Panc1 (cell line): ENCODE measurements at regions not wholly inside any gene's neighbourhood (a gene's known extent, or its start where the extent isn't known, plus 50 kb on each side); places are given as distances from the start of the nearest gene placed in this dataset.

ENCODE experiments used
- ATAC-seq: fragments of 200-7000 bp; cut with Tn5 transposase; 2 replicates; pipeline ENCODE4 v1.9.1; 2020; ENCODE audit warnings: mild to moderate bottlenecking, moderate library complexity
- BruUV-seq: library from RNA; stranded (reverse); fragments of 400-500 nt; replicated peaks from 2 replicates; lab custom pipeline; 2021; lab: Mats Ljungman, UMichigan
- CTCF ChIA-PET: fragments of 300-600 bp; sonication (Branson Sonifier 250); formaldehyde crosslinking; loops from one replicate; lab custom pipeline; 2022; ENCODE audit warnings: antibody characterized with exemption; lab: Charles Lee
- POLR2A ChIA-PET: fragments of 300-600 bp; sonication (Branson Sonifier 250); formaldehyde crosslinking; loops from one replicate; lab custom pipeline; 2022; ENCODE audit warnings: antibody characterized with exemption; lab: Charles Lee
- DNase-seq: peaks from one replicate; pipeline ENCODE4 v3.0.0-alpha.2; 2010; ENCODE audit warnings: low read depth, low spot score
- H3K27ac ChIP-seq: 2 replicates; pipeline ENCODE4 v1.5.1; 2011; ENCODE audit warnings: mild to moderate bottlenecking, low read length, inconsistent platforms
- H3K27me3 ChIP-seq: fragments of 200-500 bp; sonication (Bioruptor generic); 2 replicates; pipeline ENCODE4 v1.6.0; 2014; ENCODE audit warnings: low read length, inconsistent platforms; ENCODE audit not compliant: control insufficient read depth, insufficient read depth
- H3K36me3 ChIP-seq: fragments of 200-500 bp; sonication (Bioruptor generic); 2 replicates; pipeline ENCODE4 v1.5.1; 2014; ENCODE audit warnings: inconsistent platforms, mild to moderate bottlenecking, low read length, moderate library complexity; ENCODE audit not compliant: control insufficient read depth, insufficient read depth
- H3K4me1 ChIP-seq: 2 replicates; pipeline ENCODE4 v1.5.1; 2011; ENCODE audit warnings: inconsistent platforms, mild to moderate bottlenecking, low read length, moderate library complexity; ENCODE audit not compliant: control insufficient read depth, insufficient read depth
- H3K4me3 ChIP-seq, 2 experiments: 2 replicates each; pipeline ENCODE4 v1.5.1; 2011 to 2012; ENCODE audit warnings: low read depth in 2 of 2, low read length in 2 of 2, mild to moderate bottlenecking in 2 of 2, inconsistent platforms in 1 of 2, moderate library complexity in 1 of 2
- H3K9me3 ChIP-seq: fragments of 200-500 bp; sonication (Bioruptor generic); 2 replicates; pipeline ENCODE4 v1.5.1; 2014; ENCODE audit warnings: low read depth, mild to moderate bottlenecking, inconsistent platforms, low read length, moderate library complexity; ENCODE audit not compliant: control insufficient read depth, insufficient read depth
- CTCF ChIP-seq: fragments of 450-650 bp; IDR thresholded peaks from 2 replicates; pipeline ENCODE4 v1.5.1; 2017; ENCODE audit warnings: mild to moderate bottlenecking
- POLR2AphosphoS5 ChIP-seq: IDR thresholded peaks from 2 replicates; pipeline ENCODE4 v1.6.1; 2012; ENCODE audit warnings: mild to moderate bottlenecking, low read depth, low read length, moderate library complexity
- REST ChIP-seq, 2 experiments: IDR thresholded peaks; 2 replicates each; pipeline ENCODE4 v1.6.1; 2011 to 2012; ENCODE audit warnings: low read depth in 2 of 2, control low read depth in 1 of 2, low read length in 1 of 2, mild to moderate bottlenecking in 1 of 2, moderate library complexity in 1 of 2; ENCODE audit not compliant: insufficient read depth in 1 of 2
- SIN3A ChIP-seq: IDR thresholded peaks from 2 replicates; pipeline ENCODE4 v1.6.1; 2012; ENCODE audit warnings: low read depth, mild to moderate bottlenecking, low read length, moderate library complexity, borderline replicate concordance; ENCODE audit not compliant: insufficient read depth
- TCF7L2 ChIP-seq: IDR thresholded peaks from 2 replicates; pipeline ENCODE4 v1.6.1; 2011; ENCODE audit warnings: mild to moderate bottlenecking, low read depth, low read length, inconsistent platforms
- in situ Hi-C: cut with HindIII; loops from 2 replicates; pipeline ENCODE4 v1.10.0; 2016; ENCODE audit warnings: low sequenced_read_pairs, low pct_unique_long_range_greater_than_20kb
- intact Hi-C: fragments of 100-400 bp; cut with micrococcal nuclease; formaldehyde crosslinking; loops from one replicate; pipeline ENCODE4 v1.10.0; 2022; ENCODE audit not compliant: unreplicated experiment

GRCh38 chr13:90365130-90365529, 982.4 kb upstream of the MIR17HG start:
- POLR2A ChIA-PET = no interaction called here
- Histone ChIP-seq H3K36me3 (no peaks in the 10 kb centered on the region), H3K27me3 (no peaks in the 10 kb centered on the region), H3K27ac (no peak overlapping the region), H3K4me1 (no peaks in the 10 kb centered on the region), H3K9me3 (no peaks in the 10 kb centered on the region), H3K4me3 (no peak overlapping the region)
- ATAC-seq (no peak), DNase-seq (no peak)
- in situ Hi-C loops = no loop called here
- TF ChIP-seq CTCF (peak; percentile 21; the same call in 1 of the 2 replicates), POLR2AphosphoS5 (no peak)
- no TSS peak for BruUV-seq
- CTCF ChIA-PET = interaction anchor here (0.6 to 0.7 kb wide), 2 partner anchors 22 to 212 kb away, joined by 5 to 6 read pairs; no protein-coding TSS in a partner anchor
- intact Hi-C loops = no loop called here

GRCh38 chr13:90374168-90374567, 973.3 kb upstream of the MIR17HG start:
- H3K27me3 ChIP-seq = no peaks in the 10 kb centered on the region
- ATAC-seq (no peak), DNase-seq (no peak)
- intact Hi-C loops = no loop called here
- CTCF ChIA-PET = no interaction called here
- no TSS peak for BruUV-seq
- no peak overlapping the region for H3K4me3 ChIP-seq
- H3K4me1 ChIP-seq = no peaks in the 10 kb centered on the region
- no peak overlapping the region for H3K27ac ChIP-seq
- POLR2A ChIA-PET = no interaction called here
- no peaks in the 10 kb centered on the region for H3K9me3 ChIP-seq
- no peaks in the 10 kb centered on the region for H3K36me3 ChIP-seq
- in situ Hi-C loops = no loop called here
- no peak for TF ChIP-seq POLR2AphosphoS5
- TF ChIP-seq TCF7L2 = no peak
- TF ChIP-seq REST (IDR thresholded peaks at IDR 0.05; ENCODE audit: insufficient read depth in 1 of 2, low read depth in 2 of 2, low read length in 1 of 2) = no peak
- no peak for TF ChIP-seq SIN3A
- TF ChIP-seq CTCF = no peak
